Mucosa of rectum (tissue), 2 donors: ENCODE measurements at regions not wholly inside any gene's neighbourhood (a gene's known extent, or its start where the extent isn't known, plus 50 kb on each side); places are given as distances from the start of the nearest gene placed in this dataset.

Experiments
- H3K27ac ChIP-seq, 2 donors: one replicate each; pipeline ENCODE4 v1.7.0; 2013; ENCODE audit warnings: inconsistent platforms in 2 of 2, low read depth in 2 of 2, low read length in 2 of 2
- H3K27me3 ChIP-seq, 2 donors: one replicate each; pipeline ENCODE4 v1.7.0; 2013; ENCODE audit warnings: low read length in 2 of 2; ENCODE audit not compliant: control insufficient read depth in 2 of 2, insufficient read depth in 2 of 2
- H3K36me3 ChIP-seq, 2 donors: one replicate each; pipeline ENCODE4 v1.7.0; 2013; ENCODE audit warnings: low read length in 2 of 2; ENCODE audit not compliant: control insufficient read depth in 2 of 2, insufficient read depth in 2 of 2
- H3K4me1 ChIP-seq, 2 donors: one replicate each; pipeline ENCODE4 v1.7.0; 2013; ENCODE audit warnings: low read length in 2 of 2, mild to moderate bottlenecking in 1 of 2; ENCODE audit not compliant: control insufficient read depth in 2 of 2, insufficient read depth in 2 of 2
- H3K4me3 ChIP-seq, 2 donors: one replicate each; pipeline ENCODE4 v1.7.0; 2013; ENCODE audit warnings: low read length in 2 of 2
- H3K9ac ChIP-seq, 2 donors: one replicate each; pipeline ENCODE4 v1.7.0; 2013; ENCODE audit warnings: low read length in 2 of 2, low read depth in 1 of 2, mild to moderate bottlenecking in 1 of 2
- H3K9me3 ChIP-seq, 2 donors: one replicate each; pipeline ENCODE4 v1.7.0; 2013; ENCODE audit warnings: low read length in 2 of 2; ENCODE audit not compliant: control insufficient read depth in 2 of 2
- donor health status: healthy.
- donor health status: Normal muscosa, but diverticular disease.

- Histone ChIP-seq H3K36me3 (no peaks in the 10 kb centered on the region), H3K27ac (no peak overlapping the region), H3K9ac (no peak overlapping the region), H3K4me1 (no peaks in the 10 kb centered on the region), H3K9me3 (no peaks in the 10 kb centered on the region), H3K4me3 (no peak overlapping the region), H3K27me3 (no peaks in the 10 kb centered on the region)
These were observed 168.2 kb upstream of the MYCN start for GRCh38 chr2:15772086-15772595.

GRCh38 chr2:15772681-15773080 is 167.7 kb upstream of the MYCN start:
- Histone ChIP-seq H3K4me3 (no peak overlapping the region), H3K4me1 (no peaks in the 10 kb centered on the region), H3K36me3 (no peaks in the 10 kb centered on the region), H3K27me3 (no peaks in the 10 kb centered on the region), H3K27ac (no peak overlapping the region), H3K9ac (no peak overlapping the region), H3K9me3 (no peaks in the 10 kb centered on the region)

GRCh38 chr2:15773204-15773603 is 167.1 kb upstream of the MYCN start:
- Histone ChIP-seq H3K9ac (no peak overlapping the region), H3K27me3 (no peaks in the 10 kb centered on the region), H3K4me1 (no peaks in the 10 kb centered on the region), H3K36me3 (no peaks in the 10 kb centered on the region), H3K27ac (no peak overlapping the region), H3K9me3 (no peaks in the 10 kb centered on the region), H3K4me3 (no peak overlapping the region)

GRCh38 chr2:15773846-15774245 is 166.5 kb upstream of the MYCN start:
- H3K27ac ChIP-seq, result no peak overlapping the region

GRCh38 chr2:15775753-15776628 is 164.4 kb upstream of the MYCN start:
- Histone ChIP-seq H3K36me3 (no peaks in the 10 kb centered on the region), H3K4me1 (no peaks in the 10 kb centered on the region), H3K9ac (no peak overlapping the region), H3K9me3 (no peaks in the 10 kb centered on the region), H3K27me3 (no peaks in the 10 kb centered on the region), H3K27ac (no peak overlapping the region), H3K4me3 (no peak overlapping the region)

More at GRCh38 chr2:15773846-15774245, 166.5 kb upstream of the MYCN start:
- no peak overlapping the region for H3K9ac ChIP-seq
- no peaks in the 10 kb centered on the region for H3K4me1 ChIP-seq
- no peak overlapping the region for H3K4me3 ChIP-seq
- H3K9me3 ChIP-seq, result no peaks in the 10 kb centered on the region
- no peaks in the 10 kb centered on the region for H3K27me3 ChIP-seq
- no peaks in the 10 kb centered on the region for H3K36me3 ChIP-seq

- Histone ChIP-seq H3K4me3 (no peak overlapping the region), H3K9me3 (no peaks in the 10 kb centered on the region), H3K4me1 (no peaks in the 10 kb centered on the region), H3K27me3 (no peaks in the 10 kb centered on the region), H3K27ac (no peak overlapping the region), H3K9ac (no peak overlapping the region), H3K36me3 (no peaks in the 10 kb centered on the region)
These were observed 163.8 kb upstream of the MYCN start for GRCh38 chr2:15776629-15776919.

GRCh38 chr2:15776992-15777702 is 163.2 kb upstream of the MYCN start:
- Histone ChIP-seq H3K27me3 (peaks cover 0 to 2% of the 10 kb centered on the region in 2 donors), H3K9ac (no peak overlapping the region), H3K4me1 (no peaks in the 10 kb centered on the region), H3K4me3 (no peak overlapping the region), H3K36me3 (no peaks in the 10 kb centered on the region), H3K27ac (no peak overlapping the region), H3K9me3 (no peaks in the 10 kb centered on the region)

GRCh38 chr2:15777795-15778371 is 162.5 kb upstream of the MYCN start:
- Histone ChIP-seq H3K9ac (no peak overlapping the region), H3K27me3 (peaks cover 0 to 2% of the 10 kb centered on the region in 2 donors), H3K4me3 (no peak overlapping the region), H3K27ac (no peak overlapping the region), H3K36me3 (no peaks in the 10 kb centered on the region), H3K9me3 (no peaks in the 10 kb centered on the region), H3K4me1 (no peaks in the 10 kb centered on the region)

GRCh38 chr2:15778529-15779219 is 161.7 kb upstream of the MYCN start:
- Histone ChIP-seq H3K27me3 (peaks cover 0 to 2% of the 10 kb centered on the region in 2 donors), H3K27ac (no peak overlapping the region), H3K4me3 (no peak overlapping the region), H3K9me3 (no peaks in the 10 kb centered on the region), H3K9ac (no peak overlapping the region), H3K36me3 (no peaks in the 10 kb centered on the region), H3K4me1 (no peaks in the 10 kb centered on the region)
